ENCODE measurements at regions not wholly inside any gene's neighbourhood (a gene's known extent, or its start where the extent isn't known, plus 50 kb on each side); places are given as distances from the start of the nearest gene placed in this dataset.

DNA sequence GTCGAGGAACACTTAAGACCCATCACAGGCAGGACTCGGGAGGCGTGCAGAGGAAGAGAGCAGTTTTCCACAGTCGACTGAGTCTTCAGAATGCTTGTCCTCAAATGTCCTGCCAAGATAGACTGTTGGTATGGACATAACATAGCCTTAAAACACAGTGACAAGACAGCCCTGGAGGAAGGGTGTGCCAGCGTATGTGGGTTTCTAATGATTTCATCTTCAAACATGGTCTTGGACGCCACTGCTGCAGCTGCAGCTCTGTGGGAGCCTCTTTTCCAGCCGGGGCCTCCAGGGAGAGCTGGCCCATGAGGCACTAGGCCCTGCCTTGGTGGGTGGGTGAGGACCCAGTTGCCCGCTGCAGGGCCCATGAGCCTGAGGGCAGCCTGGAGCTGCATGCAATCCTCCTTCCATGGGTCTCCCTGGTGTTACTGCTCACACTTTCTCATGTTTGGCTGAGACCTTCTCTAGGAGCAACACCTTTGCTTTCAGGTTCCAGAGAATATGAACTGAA is 198.6 kb downstream of the KLF13 start:
- TF ChIP-seq, protein P1, sequence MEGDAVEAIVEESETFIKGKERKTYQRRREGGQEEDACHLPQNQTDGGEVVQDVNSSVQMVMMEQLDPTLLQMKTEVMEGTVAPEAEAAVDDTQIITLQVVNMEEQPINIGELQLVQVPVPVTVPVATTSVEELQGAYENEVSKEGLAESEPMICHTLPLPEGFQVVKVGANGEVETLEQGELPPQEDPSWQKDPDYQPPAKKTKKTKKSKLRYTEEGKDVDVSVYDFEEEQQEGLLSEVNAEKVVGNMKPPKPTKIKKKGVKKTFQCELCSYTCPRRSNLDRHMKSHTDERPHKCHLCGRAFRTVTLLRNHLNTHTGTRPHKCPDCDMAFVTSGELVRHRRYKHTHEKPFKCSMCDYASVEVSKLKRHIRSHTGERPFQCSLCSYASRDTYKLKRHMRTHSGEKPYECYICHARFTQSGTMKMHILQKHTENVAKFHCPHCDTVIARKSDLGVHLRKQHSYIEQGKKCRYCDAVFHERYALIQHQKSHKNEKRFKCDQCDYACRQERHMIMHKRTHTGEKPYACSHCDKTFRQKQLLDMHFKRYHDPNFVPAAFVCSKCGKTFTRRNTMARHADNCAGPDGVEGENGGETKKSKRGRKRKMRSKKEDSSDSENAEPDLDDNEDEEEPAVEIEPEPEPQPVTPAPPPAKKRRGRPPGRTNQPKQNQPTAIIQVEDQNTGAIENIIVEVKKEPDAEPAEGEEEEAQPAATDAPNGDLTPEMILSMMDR (IDR thresholded peaks at IDR 0.05; ENCODE audit: insufficient read depth, low read depth, low read length): no peak
- no peak for TF ChIP-seq EZH2 (IDR thresholded peaks at IDR 0.05; ENCODE audit: insufficient read depth, low read length)
